Panc1 (cell line): ENCODE measurements at regions not wholly inside any gene's neighbourhood (a gene's known extent, or its start where the extent isn't known, plus 50 kb on each side); places are given as distances from the start of the nearest gene placed in this dataset.
A peak's percentile ranks its signal among the peaks of the same experiment; 100 is the strongest.

Experiments
- ATAC-seq: fragments of 200-7000 bp; cut with Tn5 transposase; 2 replicates; pipeline ENCODE4 v1.9.1; 2020; ENCODE audit warnings: mild to moderate bottlenecking, moderate library complexity
- BruUV-seq: library from RNA; stranded (reverse); fragments of 400-500 nt; replicated peaks from 2 replicates; lab custom pipeline; 2021; lab: Mats Ljungman, UMichigan
- CTCF ChIA-PET: fragments of 300-600 bp; sonication (Branson Sonifier 250); formaldehyde crosslinking; loops from one replicate; lab custom pipeline; 2022; ENCODE audit warnings: antibody characterized with exemption; lab: Charles Lee
- POLR2A ChIA-PET: fragments of 300-600 bp; sonication (Branson Sonifier 250); formaldehyde crosslinking; loops from one replicate; lab custom pipeline; 2022; ENCODE audit warnings: antibody characterized with exemption; lab: Charles Lee
- DNase-seq: peaks from one replicate; pipeline ENCODE4 v3.0.0-alpha.2; 2010; ENCODE audit warnings: low read depth, low spot score
- H3K27ac ChIP-seq: 2 replicates; pipeline ENCODE4 v1.5.1; 2011; ENCODE audit warnings: mild to moderate bottlenecking, low read length, inconsistent platforms
- H3K27me3 ChIP-seq: fragments of 200-500 bp; sonication (Bioruptor generic); 2 replicates; pipeline ENCODE4 v1.6.0; 2014; ENCODE audit warnings: low read length, inconsistent platforms; ENCODE audit not compliant: control insufficient read depth, insufficient read depth
- H3K36me3 ChIP-seq: fragments of 200-500 bp; sonication (Bioruptor generic); 2 replicates; pipeline ENCODE4 v1.5.1; 2014; ENCODE audit warnings: inconsistent platforms, mild to moderate bottlenecking, low read length, moderate library complexity; ENCODE audit not compliant: control insufficient read depth, insufficient read depth
- H3K4me1 ChIP-seq: 2 replicates; pipeline ENCODE4 v1.5.1; 2011; ENCODE audit warnings: inconsistent platforms, mild to moderate bottlenecking, low read length, moderate library complexity; ENCODE audit not compliant: control insufficient read depth, insufficient read depth
- H3K4me3 ChIP-seq, 2 experiments: 2 replicates each; pipeline ENCODE4 v1.5.1; 2011 to 2012; ENCODE audit warnings: low read depth in 2 of 2, low read length in 2 of 2, mild to moderate bottlenecking in 2 of 2, inconsistent platforms in 1 of 2, moderate library complexity in 1 of 2
- H3K9me3 ChIP-seq: fragments of 200-500 bp; sonication (Bioruptor generic); 2 replicates; pipeline ENCODE4 v1.5.1; 2014; ENCODE audit warnings: low read depth, mild to moderate bottlenecking, inconsistent platforms, low read length, moderate library complexity; ENCODE audit not compliant: control insufficient read depth, insufficient read depth
- POLR2AphosphoS5 ChIP-seq: IDR thresholded peaks from 2 replicates; pipeline ENCODE4 v1.6.1; 2012; ENCODE audit warnings: mild to moderate bottlenecking, low read depth, low read length, moderate library complexity
- SIN3A ChIP-seq: IDR thresholded peaks from 2 replicates; pipeline ENCODE4 v1.6.1; 2012; ENCODE audit warnings: low read depth, mild to moderate bottlenecking, low read length, moderate library complexity, borderline replicate concordance; ENCODE audit not compliant: insufficient read depth
- TCF7L2 ChIP-seq: IDR thresholded peaks from 2 replicates; pipeline ENCODE4 v1.6.1; 2011; ENCODE audit warnings: mild to moderate bottlenecking, low read depth, low read length, inconsistent platforms
- in situ Hi-C: cut with HindIII; loops from 2 replicates; pipeline ENCODE4 v1.10.0; 2016; ENCODE audit warnings: low sequenced_read_pairs, low pct_unique_long_range_greater_than_20kb
- intact Hi-C: fragments of 100-400 bp; cut with micrococcal nuclease; formaldehyde crosslinking; loops from one replicate; pipeline ENCODE4 v1.10.0; 2022; ENCODE audit not compliant: unreplicated experiment
- TF ChIP-seq, protein P1 (sequence below), 2 experiments: IDR thresholded peaks; 2 replicates each; pipeline ENCODE4 v1.6.1; 2011 to 2012; ENCODE audit warnings: low read depth in 2 of 2, control low read depth in 1 of 2, low read length in 1 of 2, mild to moderate bottlenecking in 1 of 2, moderate library complexity in 1 of 2; ENCODE audit not compliant: insufficient read depth in 1 of 2
- TF ChIP-seq, protein P2 (sequence below): fragments of 450-650 bp; IDR thresholded peaks from 2 replicates; pipeline ENCODE4 v1.5.1; 2017; ENCODE audit warnings: mild to moderate bottlenecking

DNA sequence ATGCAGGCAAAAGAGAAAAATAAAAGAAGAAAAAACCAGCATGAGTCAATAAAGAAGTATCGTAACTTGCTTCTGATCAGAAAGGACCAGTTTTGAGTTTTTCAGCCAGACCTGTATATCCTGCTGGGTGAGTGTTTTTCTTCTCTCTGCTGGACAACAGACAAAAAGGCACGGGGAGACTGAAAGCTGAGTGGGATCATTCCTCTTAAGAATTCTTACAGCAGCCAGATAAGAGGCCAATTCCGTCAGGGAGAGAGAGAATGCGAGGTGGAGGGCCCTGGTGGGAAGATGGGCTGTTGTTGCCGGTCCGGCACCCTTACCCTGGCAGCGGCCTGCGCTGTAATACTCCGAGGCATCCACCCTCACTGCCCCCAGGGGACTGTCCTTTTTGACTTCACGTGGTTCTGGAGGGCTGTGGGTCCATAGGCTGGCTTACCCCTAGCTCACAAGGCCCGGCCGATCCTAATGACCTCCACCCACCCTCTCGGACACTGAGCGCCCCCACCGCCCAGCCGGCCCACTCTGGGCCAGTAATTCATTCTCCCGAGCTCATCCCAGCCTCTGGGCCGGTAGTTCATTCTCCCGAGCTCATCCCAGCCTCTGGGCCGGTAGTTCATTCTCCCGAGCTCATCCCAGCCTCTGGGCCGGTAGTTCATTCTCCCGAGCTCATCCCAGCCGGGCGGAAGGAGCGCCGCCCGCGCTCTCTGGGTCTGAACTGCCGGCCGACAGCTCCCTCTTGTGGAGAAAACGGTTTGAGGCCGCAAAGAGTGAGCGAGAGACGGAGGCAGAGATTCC is 118.3 kb upstream of the SIRPA start:
- peak; percentile 99 for ATAC-seq
- ChIA-PET CTCF (interaction anchor here (0.6 to 1.7 kb wide), 18 partner anchors 10 to 624 kb away, joined by 3 to 19 read pairs (median 4); no protein-coding TSS in a partner anchor), POLR2A (interaction anchor here (0.6 to 0.7 kb wide), 2 partner anchors 82 to 378 kb away, joined by 7 to 12 read pairs; no protein-coding TSS in a partner anchor)
- H3K27me3 ChIP-seq = peaks cover 3% of the 10 kb centered on the region; the same call in 1 of the 2 replicates
- H3K36me3 ChIP-seq = no peaks in the 10 kb centered on the region
- intact Hi-C loops = loop anchor here (10.0 kb wide), 1 partner anchor 262 kb away; no protein-coding TSS in a partner anchor
- H3K27ac ChIP-seq = peak overlapping the region; percentile 40; the same call in 1 of the 2 replicates
- H3K9me3 ChIP-seq = no peaks in the 10 kb centered on the region
- TF ChIP-seq POLR2AphosphoS5 (no peak), TCF7L2 (no peak), SIN3A (no peak)
- TF ChIP-seq, protein P1, sequence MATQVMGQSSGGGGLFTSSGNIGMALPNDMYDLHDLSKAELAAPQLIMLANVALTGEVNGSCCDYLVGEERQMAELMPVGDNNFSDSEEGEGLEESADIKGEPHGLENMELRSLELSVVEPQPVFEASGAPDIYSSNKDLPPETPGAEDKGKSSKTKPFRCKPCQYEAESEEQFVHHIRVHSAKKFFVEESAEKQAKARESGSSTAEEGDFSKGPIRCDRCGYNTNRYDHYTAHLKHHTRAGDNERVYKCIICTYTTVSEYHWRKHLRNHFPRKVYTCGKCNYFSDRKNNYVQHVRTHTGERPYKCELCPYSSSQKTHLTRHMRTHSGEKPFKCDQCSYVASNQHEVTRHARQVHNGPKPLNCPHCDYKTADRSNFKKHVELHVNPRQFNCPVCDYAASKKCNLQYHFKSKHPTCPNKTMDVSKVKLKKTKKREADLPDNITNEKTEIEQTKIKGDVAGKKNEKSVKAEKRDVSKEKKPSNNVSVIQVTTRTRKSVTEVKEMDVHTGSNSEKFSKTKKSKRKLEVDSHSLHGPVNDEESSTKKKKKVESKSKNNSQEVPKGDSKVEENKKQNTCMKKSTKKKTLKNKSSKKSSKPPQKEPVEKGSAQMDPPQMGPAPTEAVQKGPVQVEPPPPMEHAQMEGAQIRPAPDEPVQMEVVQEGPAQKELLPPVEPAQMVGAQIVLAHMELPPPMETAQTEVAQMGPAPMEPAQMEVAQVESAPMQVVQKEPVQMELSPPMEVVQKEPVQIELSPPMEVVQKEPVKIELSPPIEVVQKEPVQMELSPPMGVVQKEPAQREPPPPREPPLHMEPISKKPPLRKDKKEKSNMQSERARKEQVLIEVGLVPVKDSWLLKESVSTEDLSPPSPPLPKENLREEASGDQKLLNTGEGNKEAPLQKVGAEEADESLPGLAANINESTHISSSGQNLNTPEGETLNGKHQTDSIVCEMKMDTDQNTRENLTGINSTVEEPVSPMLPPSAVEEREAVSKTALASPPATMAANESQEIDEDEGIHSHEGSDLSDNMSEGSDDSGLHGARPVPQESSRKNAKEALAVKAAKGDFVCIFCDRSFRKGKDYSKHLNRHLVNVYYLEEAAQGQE (IDR thresholded peaks at IDR 0.05; ENCODE audit: insufficient read depth in 1 of 2, low read depth in 2 of 2, low read length in 1 of 2) = no peak
- TF ChIP-seq, protein P2, sequence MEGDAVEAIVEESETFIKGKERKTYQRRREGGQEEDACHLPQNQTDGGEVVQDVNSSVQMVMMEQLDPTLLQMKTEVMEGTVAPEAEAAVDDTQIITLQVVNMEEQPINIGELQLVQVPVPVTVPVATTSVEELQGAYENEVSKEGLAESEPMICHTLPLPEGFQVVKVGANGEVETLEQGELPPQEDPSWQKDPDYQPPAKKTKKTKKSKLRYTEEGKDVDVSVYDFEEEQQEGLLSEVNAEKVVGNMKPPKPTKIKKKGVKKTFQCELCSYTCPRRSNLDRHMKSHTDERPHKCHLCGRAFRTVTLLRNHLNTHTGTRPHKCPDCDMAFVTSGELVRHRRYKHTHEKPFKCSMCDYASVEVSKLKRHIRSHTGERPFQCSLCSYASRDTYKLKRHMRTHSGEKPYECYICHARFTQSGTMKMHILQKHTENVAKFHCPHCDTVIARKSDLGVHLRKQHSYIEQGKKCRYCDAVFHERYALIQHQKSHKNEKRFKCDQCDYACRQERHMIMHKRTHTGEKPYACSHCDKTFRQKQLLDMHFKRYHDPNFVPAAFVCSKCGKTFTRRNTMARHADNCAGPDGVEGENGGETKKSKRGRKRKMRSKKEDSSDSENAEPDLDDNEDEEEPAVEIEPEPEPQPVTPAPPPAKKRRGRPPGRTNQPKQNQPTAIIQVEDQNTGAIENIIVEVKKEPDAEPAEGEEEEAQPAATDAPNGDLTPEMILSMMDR = peak; percentile 87
- peak overlapping the region; percentile 57 to 70 for H3K4me3 ChIP-seq
- in situ Hi-C loops = no loop called here
- peak; percentile 54 for DNase-seq
- TSS peak; percentile 90 for BruUV-seq
- H3K4me1 ChIP-seq = peaks cover 6% of the 10 kb centered on the region

DNA sequence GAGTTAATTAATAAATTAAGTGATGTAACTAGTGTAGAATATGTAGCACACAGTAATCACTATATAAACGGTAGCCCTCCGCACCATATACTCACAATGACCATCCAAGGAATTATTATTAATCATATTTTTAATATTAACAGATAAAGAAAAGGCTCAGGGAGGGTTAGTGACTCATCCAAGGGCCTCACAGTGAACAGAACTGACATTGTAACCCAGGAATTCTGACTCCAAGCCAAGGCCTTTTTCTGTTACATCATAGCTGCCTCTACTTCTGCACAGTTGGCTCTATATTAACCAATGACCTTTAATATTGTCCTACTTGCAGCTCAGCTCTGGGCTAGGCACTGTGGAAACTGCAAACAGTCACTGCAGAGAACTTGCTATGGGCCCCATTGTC is 117.5 kb upstream of the SIRPG start:
- peaks cover 6% of the 10 kb centered on the region for H3K4me1 ChIP-seq
- H3K27ac ChIP-seq = no peak overlapping the region
- TF ChIP-seq, protein P1 (IDR thresholded peaks at IDR 0.05; ENCODE audit: insufficient read depth in 1 of 2, low read depth in 2 of 2, low read length in 1 of 2) = no peak
- TF ChIP-seq TCF7L2 (no peak), POLR2AphosphoS5 (no peak), SIN3A (no peak)
- TF ChIP-seq, protein P2 = no peak
- intact Hi-C loops (loop anchor here (10.0 kb wide), 1 partner anchor 260 kb away; no protein-coding TSS in a partner anchor), in situ Hi-C loops (no loop called here)
- DNase-seq (no peak), ATAC-seq (no peak)
- H3K4me3 ChIP-seq = no peak overlapping the region
- no peaks in the 10 kb centered on the region for H3K9me3 ChIP-seq
- H3K36me3 ChIP-seq = no peaks in the 10 kb centered on the region
- ChIA-PET POLR2A (no interaction called here), CTCF (no interaction called here)
- no TSS peak for BruUV-seq
- H3K27me3 ChIP-seq = peaks cover 3% of the 10 kb centered on the region; the same call in 1 of the 2 replicates
